AG09309 (cell line): ENCODE measurements at regions not wholly inside any gene's neighbourhood (a gene's known extent, or its start where the extent isn't known, plus 50 kb on each side); places are given as distances from the start of the nearest gene placed in this dataset.

Experiments used
- DNase-seq: peaks from one replicate; pipeline ENCODE4 v3.0.0-alpha.2; 2010; ENCODE audit warnings: low read depth
- H3K4me3 ChIP-seq: 2 replicates; pipeline ENCODE4 v1.5.1; 2011; ENCODE audit warnings: mild to moderate bottlenecking, low read depth, low read length, moderate library complexity; ENCODE audit not compliant: control insufficient read depth
- CTCF ChIP-seq: IDR thresholded peaks from 2 replicates; pipeline ENCODE4 v1.5.1; 2011; ENCODE audit warnings: mild to moderate bottlenecking, low read depth, low read length, inconsistent platforms; ENCODE audit not compliant: insufficient read depth, control insufficient read depth; ENCODE audit errors: missing control alignments

GRCh38 chr20:24149881-24150307 lies 161.3 kb upstream of the GGTLC1 start:
- peak; percentile 57 for TF ChIP-seq CTCF
- no peak overlapping the region for H3K4me3 ChIP-seq
- no peak for DNase-seq

- no peak for TF ChIP-seq CTCF
- no peak overlapping the region for H3K4me3 ChIP-seq
- DNase-seq, result no peak
These were observed 160.6 kb upstream of the GGTLC1 start for GRCh38 chr20:24149175-24149574.

GRCh38 chr20:24148372-24148771 lies 159.8 kb upstream of the GGTLC1 start:
- no peak overlapping the region for H3K4me3 ChIP-seq
- no peak for TF ChIP-seq CTCF
- no peak for DNase-seq

GRCh38 chr20:24147961-24148360 lies 159.4 kb upstream of the GGTLC1 start:
- H3K4me3 ChIP-seq, result no peak overlapping the region
- DNase-seq, result no peak
- TF ChIP-seq CTCF, result no peak

GRCh38 chr20:24147479-24147878 lies 158.9 kb upstream of the GGTLC1 start:
- no peak for DNase-seq
- no peak for TF ChIP-seq CTCF
- H3K4me3 ChIP-seq, result no peak overlapping the region

GRCh38 chr20:24146231-24146634 lies 157.7 kb upstream of the GGTLC1 start:
- no peak for DNase-seq
- no peak for TF ChIP-seq CTCF
- no peak overlapping the region for H3K4me3 ChIP-seq

GRCh38 chr20:24144371-24144770 lies 155.8 kb upstream of the GGTLC1 start:
- no peak overlapping the region for H3K4me3 ChIP-seq
- no peak for TF ChIP-seq CTCF
- no peak for DNase-seq
